Hepatocyte (in vitro differentiated cells): ENCODE measurements at regions not wholly inside any gene's neighbourhood (a gene's known extent, or its start where the extent isn't known, plus 50 kb on each side); places are given as distances from the start of the nearest gene placed in this dataset.

Experiments
- DNase-seq: peaks from one replicate; pipeline ENCODE4 v3.0.0-alpha.2; 2016; ENCODE audit warnings: low spot score
- H2AFZ ChIP-seq: fragments of 200-600 bp; sonication (generic); 2 replicates; pipeline ENCODE4 v1.6.0; 2016; ENCODE audit warnings: antibody characterized with exemption, mild to moderate bottlenecking
- H3K27ac ChIP-seq: fragments of 200-600 bp; sonication (generic); 2 replicates; pipeline ENCODE4 v1.5.1; 2016; ENCODE audit warnings: mild to moderate bottlenecking
- H3K27me3 ChIP-seq: fragments of 200-600 bp; sonication (generic); 2 replicates; pipeline ENCODE4 v1.6.1; 2016
- H3K36me3 ChIP-seq: fragments of 200-600 bp; sonication (generic); replicated peaks from 2 replicates; pipeline ENCODE4 v1.5.1; 2016; ENCODE audit warnings: low read depth; ENCODE audit not compliant: insufficient read depth
- H3K4me1 ChIP-seq: fragments of 200-600 bp; sonication (generic); 2 replicates; pipeline ENCODE4 v1.5.1; 2016; ENCODE audit warnings: mild to moderate bottlenecking, moderate library complexity; ENCODE audit not compliant: insufficient read depth
- H3K4me2 ChIP-seq: fragments of 200-600 bp; sonication (generic); 2 replicates; pipeline ENCODE4 v1.6.0; 2016
- H3K4me3 ChIP-seq: fragments of 200-600 bp; sonication (generic); 2 replicates; pipeline ENCODE4 v1.5.1; 2016; ENCODE audit warnings: mild to moderate bottlenecking
- H3K79me2 ChIP-seq: fragments of 200-600 bp; sonication (generic); 2 replicates; pipeline ENCODE4 v1.6.0; 2017; ENCODE audit warnings: mild to moderate bottlenecking
- H3K9me2 ChIP-seq: fragments of 200-600 bp; sonication (generic); replicated peaks from 2 replicates; pipeline ENCODE4 v1.6.0; 2017; ENCODE audit warnings: mild to moderate bottlenecking; ENCODE audit not compliant: insufficient read depth
- H3K9me3 ChIP-seq: fragments of 200-600 bp; sonication (generic); 2 replicates; pipeline ENCODE4 v1.5.1; 2016; ENCODE audit warnings: low read depth, mild to moderate bottlenecking
- H4K20me1 ChIP-seq: fragments of 200-600 bp; sonication (generic); 2 replicates; pipeline ENCODE4 v1.6.0; 2016; ENCODE audit warnings: mild to moderate bottlenecking; ENCODE audit not compliant: insufficient read depth, poor library complexity, severe bottlenecking
- EZH2 ChIP-seq: fragments of 200-600 bp; sonication (generic); IDR thresholded peaks from 2 replicates; pipeline ENCODE4 v1.6.1; 2016; ENCODE audit warnings: antibody characterized with exemption, mild to moderate bottlenecking, borderline replicate concordance
- EZH2phosphoT487 ChIP-seq: fragments of 200-600 bp; sonication (generic); IDR thresholded peaks from one replicate; pipeline ENCODE4 v1.6.1; 2018; ENCODE audit warnings: antibody characterized with exemption, mild to moderate bottlenecking, low read depth, moderate library complexity; ENCODE audit not compliant: unreplicated experiment, severe bottlenecking
- WGBS: methylation state at CpG from one replicate; pipeline ENCODE4 v1.1.6; 2016; ENCODE audit warnings: low lambda C conversion rate; ENCODE audit errors: missing lambda C conversion rate; 5-methylcytosine and 5-hydroxymethylcytosine counted together
- TF ChIP-seq, protein P1 (sequence below): fragments of 200-600 bp; sonication (generic); IDR thresholded peaks from 2 replicates; pipeline ENCODE4 v1.5.1; 2016; ENCODE audit warnings: antibody characterized with exemption, mild to moderate bottlenecking; ENCODE audit not compliant: poor library complexity

DNA sequence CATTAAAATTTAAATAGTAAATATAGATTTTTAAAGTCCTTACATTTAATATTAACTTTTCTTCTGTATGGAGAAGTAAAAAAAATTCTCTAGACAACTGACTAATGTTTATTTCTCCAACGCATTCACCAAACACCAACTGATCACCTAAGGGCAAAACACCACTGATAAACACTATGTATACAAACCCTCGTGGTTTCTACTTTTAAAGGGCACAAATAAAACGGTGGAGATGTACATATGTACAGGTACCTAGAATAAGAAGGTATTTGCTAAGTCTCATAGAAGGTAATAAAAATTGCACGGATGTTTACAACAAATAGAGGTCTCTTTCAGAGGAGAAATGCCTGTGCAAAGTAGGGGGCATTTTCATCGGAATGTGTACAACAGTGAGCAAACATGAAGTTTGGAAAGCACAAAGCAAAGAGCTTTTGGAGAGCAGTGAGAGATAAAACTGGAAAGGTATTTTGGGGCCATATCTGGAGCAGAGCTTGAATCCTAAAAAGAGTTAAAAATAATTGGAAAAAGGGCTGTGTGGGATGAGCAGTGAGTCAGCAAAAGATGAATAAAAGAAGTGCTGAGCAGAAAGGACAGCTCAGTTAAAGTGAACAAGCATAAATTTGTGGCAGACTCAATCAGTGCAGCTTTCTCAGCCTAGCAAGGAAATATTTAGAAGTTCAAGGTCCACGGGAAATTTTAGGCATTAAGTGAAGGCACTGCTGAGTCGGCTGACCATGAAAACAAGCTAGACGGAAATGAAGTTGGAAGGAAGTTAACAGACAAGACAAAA lies 160.0 kb downstream of the TMEM161B start:
- no peaks in the 10 kb centered on the region for H3K79me2 ChIP-seq
- H3K4me1 ChIP-seq, result no peaks in the 10 kb centered on the region
- H3K4me2 ChIP-seq, result peak overlapping the region; percentile 45
- no peaks in the 10 kb centered on the region for H3K27me3 ChIP-seq
- no peaks in the 10 kb centered on the region for H3K9me3 ChIP-seq
- DNase-seq, result no peak
- no peak for TF ChIP-seq EZH2
- no peak for TF ChIP-seq EZH2phosphoT487
- TF ChIP-seq, protein P1, sequence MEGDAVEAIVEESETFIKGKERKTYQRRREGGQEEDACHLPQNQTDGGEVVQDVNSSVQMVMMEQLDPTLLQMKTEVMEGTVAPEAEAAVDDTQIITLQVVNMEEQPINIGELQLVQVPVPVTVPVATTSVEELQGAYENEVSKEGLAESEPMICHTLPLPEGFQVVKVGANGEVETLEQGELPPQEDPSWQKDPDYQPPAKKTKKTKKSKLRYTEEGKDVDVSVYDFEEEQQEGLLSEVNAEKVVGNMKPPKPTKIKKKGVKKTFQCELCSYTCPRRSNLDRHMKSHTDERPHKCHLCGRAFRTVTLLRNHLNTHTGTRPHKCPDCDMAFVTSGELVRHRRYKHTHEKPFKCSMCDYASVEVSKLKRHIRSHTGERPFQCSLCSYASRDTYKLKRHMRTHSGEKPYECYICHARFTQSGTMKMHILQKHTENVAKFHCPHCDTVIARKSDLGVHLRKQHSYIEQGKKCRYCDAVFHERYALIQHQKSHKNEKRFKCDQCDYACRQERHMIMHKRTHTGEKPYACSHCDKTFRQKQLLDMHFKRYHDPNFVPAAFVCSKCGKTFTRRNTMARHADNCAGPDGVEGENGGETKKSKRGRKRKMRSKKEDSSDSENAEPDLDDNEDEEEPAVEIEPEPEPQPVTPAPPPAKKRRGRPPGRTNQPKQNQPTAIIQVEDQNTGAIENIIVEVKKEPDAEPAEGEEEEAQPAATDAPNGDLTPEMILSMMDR, result no peak
- H3K27ac ChIP-seq, result no peak overlapping the region
- no peaks in the 10 kb centered on the region for H3K9me2 ChIP-seq
- WGBS, result 58% methylated on average over 8 of the region's 8 CpGs
- H4K20me1 ChIP-seq, result no peaks in the 10 kb centered on the region
- no peaks in the 10 kb centered on the region for H3K36me3 ChIP-seq
- no peak overlapping the region for H2AFZ ChIP-seq
- no peak overlapping the region for H3K4me3 ChIP-seq

DNA sequence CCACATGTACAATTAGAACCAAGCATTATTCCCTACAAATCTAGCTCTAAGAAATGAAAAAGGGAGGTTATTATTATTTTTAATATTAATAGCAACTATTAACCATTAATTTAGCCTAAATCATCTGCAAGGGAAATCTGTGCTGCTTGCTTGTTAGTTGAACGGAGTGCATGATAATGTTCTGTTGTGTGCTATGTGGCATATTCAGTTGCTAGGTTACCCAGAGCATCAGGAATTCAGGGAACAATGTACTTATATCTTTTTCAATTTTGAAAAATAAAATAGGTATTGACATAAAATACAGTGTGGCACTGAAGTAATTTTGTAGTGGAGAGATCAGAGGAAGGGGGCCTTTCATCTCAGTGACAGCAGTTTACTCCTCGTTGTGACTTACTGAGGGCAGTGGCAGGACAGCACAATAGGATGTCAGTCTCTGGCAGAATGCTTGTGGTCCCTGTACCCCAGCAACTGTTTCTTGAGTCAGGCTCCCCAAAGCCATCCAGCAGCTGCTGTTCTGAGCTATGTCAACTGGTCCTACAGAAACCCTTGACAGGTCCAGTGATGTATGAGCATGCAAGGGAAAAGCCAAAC lies 173.6 kb downstream of the TMEM161B start:
- TF ChIP-seq EZH2phosphoT487 (no peak), EZH2 (no peak)
- TF ChIP-seq, protein P1, result no peak
- Histone ChIP-seq H4K20me1 (no peaks in the 10 kb centered on the region), H3K4me3 (no peak overlapping the region), H3K4me1 (no peaks in the 10 kb centered on the region), H3K79me2 (no peaks in the 10 kb centered on the region), H3K9me2 (no peaks in the 10 kb centered on the region), H2AFZ (no peak overlapping the region), H3K27me3 (no peaks in the 10 kb centered on the region), H3K4me2 (no peak overlapping the region), H3K36me3 (no peaks in the 10 kb centered on the region), H3K9me3 (no peaks in the 10 kb centered on the region), H3K27ac (no peak overlapping the region)
- WGBS, result 69% methylated on average over 2 of the region's 2 CpGs
- DNase-seq, result no peak

DNA sequence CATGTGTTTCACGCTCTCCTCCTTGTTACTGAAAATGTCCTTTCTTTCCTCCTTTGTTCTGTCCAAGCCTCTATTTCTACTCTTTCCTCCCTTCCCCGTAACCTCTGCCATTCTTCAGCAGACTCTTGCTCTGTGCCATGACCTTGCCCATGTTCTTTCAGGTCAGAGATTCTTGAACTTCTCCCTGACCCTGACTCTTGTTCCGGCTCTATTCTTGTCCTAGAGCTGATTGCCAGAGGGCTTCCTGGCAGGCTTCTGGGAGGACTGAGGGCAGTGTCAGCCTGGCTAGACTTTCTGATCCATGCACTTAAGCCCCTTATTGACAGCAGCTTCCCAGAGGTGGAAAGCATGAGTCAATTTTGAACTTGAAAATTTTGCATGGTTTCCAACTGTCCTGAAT lies 174.2 kb downstream of the TMEM161B start:
- H3K36me3 ChIP-seq, result no peaks in the 10 kb centered on the region
- no peak for TF ChIP-seq EZH2
- TF ChIP-seq, protein P1, result no peak
- TF ChIP-seq EZH2phosphoT487, result no peak
- H3K9me2 ChIP-seq, result no peaks in the 10 kb centered on the region
- no peak for DNase-seq
- H3K79me2 ChIP-seq, result no peaks in the 10 kb centered on the region
- H3K4me3 ChIP-seq, result no peak overlapping the region
- H3K4me2 ChIP-seq, result no peak overlapping the region
- H3K9me3 ChIP-seq, result no peaks in the 10 kb centered on the region
- H3K4me1 ChIP-seq, result no peaks in the 10 kb centered on the region
- H4K20me1 ChIP-seq, result no peaks in the 10 kb centered on the region
- no peaks in the 10 kb centered on the region for H3K27me3 ChIP-seq
- H2AFZ ChIP-seq, result no peak overlapping the region
- 89% methylated on average over 3 of the region's 3 CpGs for WGBS
- no peak overlapping the region for H3K27ac ChIP-seq
